Kidney (tissue), 13 donors: ENCODE measurements at regions not wholly inside any gene's neighbourhood (a gene's known extent, or its start where the extent isn't known, plus 50 kb on each side); places are given as distances from the start of the nearest gene placed in this dataset.

Experiments used
- DNase-seq, 5 donors: peaks; one replicate each; pipeline ENCODE4 v3.0.0-alpha.2; 2013 to 2020
- FAIRE-seq: peaks from 2 replicates; lab custom pipeline; 2012; peaks lifted over from hg19 to GRCh38; lab: Jason Lieb, UNC
- H3K27ac ChIP-seq, 2 donors: one replicate each; pipeline ENCODE4 v1.7.0; 2013; ENCODE audit warnings: low read depth in 2 of 2, low read length in 2 of 2, inconsistent platforms in 1 of 2
- H3K27me3 ChIP-seq: one replicate; pipeline ENCODE4 v1.7.1; 2013; ENCODE audit warnings: low read length, inconsistent platforms; ENCODE audit not compliant: control insufficient read depth, insufficient read depth
- H3K36me3 ChIP-seq, 3 donors: one replicate each; pipeline versions ENCODE4 v1.7.0 to v1.7.1; 2013; ENCODE audit warnings: low read length in 3 of 3, control low read depth in 1 of 3, inconsistent platforms in 1 of 3; ENCODE audit not compliant: insufficient read depth in 3 of 3, control insufficient read depth in 2 of 3
- H3K4me1 ChIP-seq, 3 donors: one replicate each; pipeline versions ENCODE4 v1.7.0 to v1.7.1; 2013; ENCODE audit warnings: low read length in 3 of 3, inconsistent platforms in 1 of 3, low read depth in 1 of 3; ENCODE audit not compliant: control insufficient read depth in 2 of 3, insufficient read depth in 2 of 3
- H3K4me3 ChIP-seq, 3 donors: one replicate each; pipeline versions ENCODE4 v1.7.0 to v1.8.1; 2013; ENCODE audit warnings: low read length in 3 of 3, control low read depth in 1 of 3, inconsistent platforms in 1 of 3
- H3K9ac ChIP-seq, 3 donors: one replicate each; pipeline versions ENCODE4 v1.7.0 to v1.7.1; 2013; ENCODE audit warnings: low read length in 3 of 3, control low read depth in 1 of 3, inconsistent platforms in 1 of 3
- H3K9me3 ChIP-seq, 3 donors: one replicate each; pipeline versions ENCODE4 v1.7.0 to v1.7.1; 2013; ENCODE audit warnings: low read length in 3 of 3, control low read depth in 1 of 3, inconsistent platforms in 1 of 3; ENCODE audit not compliant: control insufficient read depth in 2 of 3, insufficient read depth in 1 of 3
- CTCF ChIP-seq: IDR thresholded peaks from 3 replicates; pipeline ENCODE4 v1.5.1; 2012; ENCODE audit warnings: mild to moderate bottlenecking, moderate library complexity, borderline replicate concordance; ENCODE audit not compliant: insufficient read depth; ENCODE audit errors: extremely low read depth
- intact Hi-C: fragments of 100-400 bp; cut with DNase I; formaldehyde crosslinking; loops from one replicate; pipeline ENCODE4 v1.11.1; 2022
- donor health status: control.
- donor health status: control.
- donor health status: control.
- donor health status: control.
- donor health status: control.
- donor health status: DM: yes; HTN: yes; CAD: no.
- donor health status: Normal renal cell carcinoma (clear cell type).

DNA sequence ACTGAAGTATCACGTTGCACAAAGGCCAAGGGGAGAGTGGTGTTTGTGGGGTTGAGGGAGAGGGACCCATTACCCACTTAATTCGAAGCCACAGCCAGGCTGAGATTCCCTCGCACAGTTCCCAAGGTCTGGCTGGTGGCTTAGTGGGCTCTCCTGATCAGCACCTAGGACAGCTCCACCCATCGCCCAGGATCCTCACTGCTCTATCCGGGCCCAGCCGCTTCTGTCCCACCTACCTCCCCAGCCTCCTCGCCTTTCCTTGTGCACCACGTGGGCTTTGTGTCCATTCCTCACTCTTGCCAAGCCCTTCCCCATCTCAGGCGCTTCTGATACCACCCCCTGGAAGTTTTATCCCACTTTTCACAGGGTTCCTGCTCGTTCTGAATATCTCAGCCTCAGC, 163.5 kb downstream of the CCT6B start:
- no peak for FAIRE-seq
- no peaks in the 10 kb centered on the region for H3K4me1 ChIP-seq
- peaks cover 0 to 13% (median 0%) of the 10 kb centered on the region in 3 donors for H3K9me3 ChIP-seq
- H3K9ac ChIP-seq = no peak overlapping the region
- intact Hi-C loops = no loop called here
- no peaks in the 10 kb centered on the region for H3K27me3 ChIP-seq
- H3K27ac ChIP-seq = no peak overlapping the region
- peak in 4 of 5 donors; percentile 72 to 88 (median 82) for DNase-seq
- no peaks in the 10 kb centered on the region for H3K36me3 ChIP-seq
- no peak for TF ChIP-seq CTCF
- H3K4me3 ChIP-seq = no peak overlapping the region

- Histone ChIP-seq H3K4me1 (no peaks in the 10 kb centered on the region), H3K4me3 (no peak overlapping the region), H3K9ac (no peak overlapping the region), H3K27me3 (no peaks in the 10 kb centered on the region), H3K9me3 (no peaks in the 10 kb centered on the region), H3K36me3 (no peaks in the 10 kb centered on the region), H3K27ac (no peak overlapping the region)
- intact Hi-C loops = no loop called here
- no peak for TF ChIP-seq CTCF
- DNase-seq = no peak
- FAIRE-seq = no peak
Observed at GRCh38 chr17:34793231-34793908, 167.9 kb downstream of the CCT6B start.

DNA sequence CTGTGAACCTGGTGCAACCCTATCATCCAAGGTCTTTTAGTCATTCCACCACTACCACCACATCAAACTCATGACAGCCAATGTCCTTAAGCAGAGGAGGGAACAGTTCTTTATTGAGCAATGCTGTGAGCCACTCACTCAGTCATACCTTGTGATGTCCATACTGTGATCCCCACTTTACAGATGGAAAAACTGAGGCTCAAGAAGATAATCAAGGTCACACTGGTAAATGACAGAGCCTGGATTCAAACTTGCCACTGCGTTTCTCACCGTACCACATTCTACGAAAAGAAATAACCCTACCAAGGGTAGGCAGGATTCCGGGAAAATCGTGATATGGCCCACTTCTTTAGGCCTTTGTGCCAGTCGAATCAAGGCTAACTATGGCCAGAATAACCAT, 172.6 kb downstream of the CCT6B start:
- FAIRE-seq = no peak
- Histone ChIP-seq H3K4me3 (no peak overlapping the region), H3K36me3 (no peaks in the 10 kb centered on the region), H3K4me1 (no peaks in the 10 kb centered on the region), H3K27ac (no peak overlapping the region), H3K27me3 (no peaks in the 10 kb centered on the region), H3K9me3 (no peaks in the 10 kb centered on the region), H3K9ac (no peak overlapping the region)
- TF ChIP-seq CTCF = no peak
- intact Hi-C loops = no loop called here
- DNase-seq = no peak

- intact Hi-C loops = no loop called here
- TF ChIP-seq CTCF = no peak
- no peak overlapping the region for H3K4me3 ChIP-seq
- H3K9ac ChIP-seq = no peak overlapping the region
- H3K27me3 ChIP-seq = no peaks in the 10 kb centered on the region
- H3K4me1 ChIP-seq = no peaks in the 10 kb centered on the region
- no peaks in the 10 kb centered on the region for H3K9me3 ChIP-seq
- DNase-seq (no peak), FAIRE-seq (no peak)
- H3K27ac ChIP-seq = no peak overlapping the region
- no peaks in the 10 kb centered on the region for H3K36me3 ChIP-seq
Observed at GRCh38 chr17:34784526-34784925, 176.7 kb downstream of the CCT6B start.
